Mucosa of descending colon (tissue), 3 donors: ENCODE measurements at regions not wholly inside any gene's neighbourhood (a gene's known extent, or its start where the extent isn't known, plus 50 kb on each side); places are given as distances from the start of the nearest gene placed in this dataset.
"Not testable (repeated sequence)": the region's sequence is repeated elsewhere in the genome, so short reads cannot be mapped to it uniquely, and the experiment has no call there.

Experiments
- ATAC-seq: fragments of 200-7000 bp; cut with Tn5 transposase; one replicate; pipeline ENCODE4 v1.9.1; 2020; ENCODE audit warnings: mild to moderate bottlenecking, moderate library complexity
- DNase-seq, 3 donors: peaks; one replicate each; pipeline ENCODE4 v3.0.0-alpha.2; 2020
- H3K36me3 ChIP-seq: fragments of 200-600 bp; one replicate; pipeline ENCODE4 v1.8.0; 2021; ENCODE audit warnings: low read depth, mild to moderate bottlenecking
- H3K4me1 ChIP-seq: fragments of 200-600 bp; one replicate; pipeline ENCODE4 v1.8.0; 2021; ENCODE audit warnings: low read depth, mild to moderate bottlenecking
- H3K4me3 ChIP-seq: fragments of 200-600 bp; one replicate; pipeline ENCODE4 v1.8.0; 2021; ENCODE audit warnings: mild to moderate bottlenecking
- H3K9me3 ChIP-seq: fragments of 200-600 bp; one replicate; pipeline ENCODE4 v1.8.0; 2021; ENCODE audit warnings: mild to moderate bottlenecking
- CTCF ChIP-seq: fragments of 200-600 bp; IDR thresholded peaks from one replicate; pipeline ENCODE4 v1.8.0; 2022; ENCODE audit warnings: antibody characterized with exemption, mild to moderate bottlenecking
- intact Hi-C, 2 donors: fragments of 100-400 bp; cut with DNase I in 1 of 2; cut with micrococcal nuclease in 1 of 2; formaldehyde crosslinking; loops; one replicate each; pipeline versions ENCODE4 v1.11.0 to v1.11.1; 2022; cut with DNase I, micrococcal nuclease
- donor health status: DM: no; HTN: no; CAD: no; lungs with moderate emphysema.
- donor health status: DM: no; HTN: no; CAD: no.
- donor health status: DM: no; HTN: yes; CAD: no.

- intact Hi-C loops: no loop called here
- Histone ChIP-seq H3K4me1 (peaks cover 6% of the 10 kb centered on the region), H3K4me3 (no peak overlapping the region), H3K36me3 (no peaks in the 10 kb centered on the region), H3K9me3 (no peaks in the 10 kb centered on the region)
- no peak for TF ChIP-seq CTCF
- no peak for DNase-seq
- ATAC-seq: no peak
Measured at GRCh38 chr6:144416244-144416643, 131.1 kb downstream of the UTRN start.

- Histone ChIP-seq H3K4me3 (no peak overlapping the region), H3K9me3 (no peaks in the 10 kb centered on the region), H3K36me3 (no peaks in the 10 kb centered on the region), H3K4me1 (peaks cover 2% of the 10 kb centered on the region)
- TF ChIP-seq CTCF: no peak
- no peak for DNase-seq
- no peak for ATAC-seq
- intact Hi-C loops: no loop called here
Measured at GRCh38 chr6:144416773-144417172, 131.6 kb downstream of the UTRN start.

GRCh38 chr6:144417681-144418080 lies 132.5 kb downstream of the UTRN start:
- ATAC-seq (no peak), DNase-seq (no peak)
- no peaks in the 10 kb centered on the region for H3K36me3 ChIP-seq
- no peak overlapping the region for H3K4me3 ChIP-seq
- no peaks in the 10 kb centered on the region for H3K9me3 ChIP-seq
- TF ChIP-seq CTCF: no peak
- intact Hi-C loops: no loop called here
- H3K4me1 ChIP-seq: peaks cover 2% of the 10 kb centered on the region

- ATAC-seq (no peak), DNase-seq (no peak)
- no peak for TF ChIP-seq CTCF
- Histone ChIP-seq H3K36me3 (no peaks in the 10 kb centered on the region), H3K4me1 (peaks cover 2% of the 10 kb centered on the region), H3K4me3 (no peak overlapping the region), H3K9me3 (no peaks in the 10 kb centered on the region)
- intact Hi-C loops: no loop called here
Measured at GRCh38 chr6:144418959-144419545, 133.9 kb downstream of the UTRN start.

GRCh38 chr6:144423167-144423566 lies 138.0 kb downstream of the UTRN start:
- TF ChIP-seq CTCF: no peak
- ATAC-seq: no peak
- H3K4me1 ChIP-seq: no peaks in the 10 kb centered on the region
- no peaks in the 10 kb centered on the region for H3K36me3 ChIP-seq
- intact Hi-C loops: no loop called here
- DNase-seq: no peak
- no peaks in the 10 kb centered on the region for H3K9me3 ChIP-seq
- H3K4me3 ChIP-seq: no peak overlapping the region

GRCh38 chr6:144429753-144430152 lies 144.6 kb downstream of the UTRN start:
- TF ChIP-seq CTCF: no peak
- Histone ChIP-seq H3K36me3 (peaks cover 4% of the 10 kb centered on the region), H3K4me1 (no peaks in the 10 kb centered on the region), H3K9me3 (no peaks in the 10 kb centered on the region), H3K4me3 (no peak overlapping the region)
- intact Hi-C loops: no loop called here
- ATAC-seq (no peak), DNase-seq (no peak)

- ATAC-seq, H3K4me1 ChIP-seq, H3K36me3 ChIP-seq, DNase-seq, H3K4me3 ChIP-seq, intact Hi-C loops, H3K9me3 ChIP-seq: not testable (repeated sequence)
Measured at GRCh38 chr6:144433446-144433845, 148.3 kb downstream of the UTRN start.
